IMR-90 (cell line): ENCODE measurements at regions not wholly inside any gene's neighbourhood (a gene's known extent, or its start where the extent isn't known, plus 50 kb on each side); places are given as distances from the start of the nearest gene placed in this dataset.

Source experiments
- ATAC-seq: fragments of 200-7000 bp; cut with Tn5 transposase; 2 replicates; pipeline ENCODE4 v1.9.1; 2020; ENCODE audit warnings: low read depth, mild to moderate bottlenecking, moderate library complexity
- BruUV-seq: library from RNA; stranded (reverse); fragments of 400-500 nt; replicated peaks from 2 replicates; lab custom pipeline; 2021; lab: Mats Ljungman, UMichigan
- CTCF ChIA-PET: fragments of 300-600 bp; formaldehyde crosslinking; extraction: SDS; loops from one replicate; lab custom pipeline; 2021; ENCODE audit warnings: antibody characterized with exemption; lab: Yijun Ruan, JAX
- POLR2A ChIA-PET: fragments of 300-600 bp; sonication (Branson Sonifier 250); formaldehyde crosslinking; loops from one replicate; lab custom pipeline; 2022; ENCODE audit warnings: antibody characterized with exemption; ENCODE audit not compliant: unreplicated experiment; lab: Charles Lee
- DNase-seq: peaks from one replicate; pipeline ENCODE4 v3.0.0; 2013
- H2AFZ ChIP-seq: replicated peaks from 2 replicates; pipeline ENCODE3; 2013; ENCODE audit warnings: low read length, mild to moderate bottlenecking; ENCODE audit not compliant: poor library complexity
- H2AK5ac ChIP-seq: 2 replicates; pipeline ENCODE4 v1.6.1; 2013; ENCODE audit warnings: low read depth, low read length, inconsistent platforms
- H2AK9ac ChIP-seq: replicated peaks from 2 replicates; pipeline ENCODE3; 2013; ENCODE audit warnings: mild to moderate bottlenecking, low read depth, low read length, moderate library complexity; ENCODE audit not compliant: poor library complexity
- H2BK120ac ChIP-seq: 2 replicates; pipeline ENCODE4 v1.6.1; 2013; ENCODE audit warnings: low read depth, low read length, inconsistent platforms
- H2BK15ac ChIP-seq: 3 replicates; pipeline ENCODE4 v1.6.1; 2013; ENCODE audit warnings: low read depth, low read length, inconsistent platforms
- H2BK20ac ChIP-seq: 2 replicates; pipeline ENCODE4 v1.6.1; 2013; ENCODE audit warnings: low read depth, mild to moderate bottlenecking, inconsistent platforms, low read length, moderate library complexity
- H2BK5ac ChIP-seq: 2 replicates; pipeline ENCODE4 v1.6.1; 2013; ENCODE audit warnings: mild to moderate bottlenecking, low read depth, low read length, inconsistent platforms; ENCODE audit not compliant: poor library complexity, severe bottlenecking
- H3K14ac ChIP-seq: replicated peaks from 2 replicates; pipeline ENCODE4 v1.6.1; 2013; ENCODE audit warnings: low read depth, low read length, inconsistent platforms
- H3K18ac ChIP-seq: 2 replicates; pipeline ENCODE4 v1.6.1; 2013; ENCODE audit warnings: low read depth, low read length, control low read depth
- H3K23ac ChIP-seq: 2 replicates; pipeline ENCODE4 v1.6.1; 2013; ENCODE audit warnings: low read depth, low read length, inconsistent platforms
- H3K27ac ChIP-seq: 2 replicates; pipeline ENCODE4 v1.5.1; 2013; ENCODE audit warnings: mild to moderate bottlenecking, control low read depth, low read length; ENCODE audit not compliant: insufficient read depth
- H3K27me3 ChIP-seq: 2 replicates; pipeline ENCODE4 v1.6.1; 2013; ENCODE audit warnings: low read length; ENCODE audit not compliant: control insufficient read depth, insufficient read depth
- H3K36me3 ChIP-seq: 2 replicates; pipeline ENCODE4 v1.6.1; 2013; ENCODE audit warnings: low read length, mixed read lengths; ENCODE audit not compliant: control insufficient read depth, insufficient read depth
- H3K4ac ChIP-seq: 2 replicates; pipeline ENCODE4 v1.6.1; 2013; ENCODE audit warnings: low read depth, low read length, inconsistent platforms
- H3K4me1 ChIP-seq: 2 replicates; pipeline ENCODE4 v1.6.1; 2013; ENCODE audit warnings: low read length, mixed read lengths; ENCODE audit not compliant: control insufficient read depth, insufficient read depth
- H3K4me2 ChIP-seq: 2 replicates; pipeline ENCODE4 v1.6.1; 2013; ENCODE audit warnings: low read depth, mild to moderate bottlenecking, control low read depth, low read length, moderate library complexity
- H3K4me3 ChIP-seq: 2 replicates; pipeline ENCODE4 v1.5.1; 2013; ENCODE audit warnings: low read depth, mild to moderate bottlenecking, control low read depth, low read length, moderate library complexity; ENCODE audit not compliant: insufficient read depth
- H3K56ac ChIP-seq: 2 replicates; pipeline ENCODE4 v1.6.1; 2013; ENCODE audit warnings: low read length, inconsistent platforms; ENCODE audit not compliant: insufficient read depth; ENCODE audit errors: extremely low read depth
- H3K79me1 ChIP-seq, 2 experiments: 2 replicates each; pipeline ENCODE4 v1.6.1; 2013; ENCODE audit warnings: low read length in 2 of 2, inconsistent platforms in 1 of 2, low read depth in 1 of 2
- H3K9ac ChIP-seq: 2 replicates; pipeline ENCODE4 v1.6.1; 2013; ENCODE audit warnings: low read depth, low read length, control low read depth
- H3K9me1 ChIP-seq: 2 replicates; pipeline ENCODE4 v1.6.1; 2013; ENCODE audit warnings: low read length, inconsistent platforms; ENCODE audit not compliant: insufficient read depth
- H3K9me3 ChIP-seq: 2 replicates; pipeline ENCODE4 v1.6.1; 2013; ENCODE audit warnings: low read length; ENCODE audit not compliant: control insufficient read depth, insufficient read depth
- H4K20me1 ChIP-seq: 2 replicates; pipeline ENCODE4 v1.6.1; 2013; ENCODE audit warnings: low read length, inconsistent platforms; ENCODE audit not compliant: insufficient read depth
- H4K5ac ChIP-seq: 2 replicates; pipeline ENCODE4 v1.6.1; 2013; ENCODE audit warnings: mild to moderate bottlenecking, low read depth, low read length, control low read depth
- H4K8ac ChIP-seq, 2 experiments: 2 replicates each; pipeline ENCODE4 v1.6.1; 2013; ENCODE audit warnings: low read depth in 2 of 2, low read length in 2 of 2, control low read depth in 1 of 2, inconsistent platforms in 1 of 2
- H4K91ac ChIP-seq: 2 replicates; pipeline ENCODE4 v1.6.1; 2013; ENCODE audit warnings: low read depth, low read length, inconsistent platforms; ENCODE audit not compliant: insufficient read depth
- BHLHE40 ChIP-seq: fragments of 150-350 bp; IDR thresholded peaks from 2 replicates; pipeline ENCODE4 v1.6.1; 2016; ENCODE audit warnings: mild to moderate bottlenecking, low read depth, low read length
- ELK1 ChIP-seq: fragments of 150-350 bp; IDR thresholded peaks from 2 replicates; pipeline ENCODE4 v1.6.1; 2016; ENCODE audit warnings: low read depth, mild to moderate bottlenecking, low read length, moderate library complexity, borderline replicate concordance
- FOS ChIP-seq: fragments of 150-350 bp; IDR thresholded peaks from 2 replicates; pipeline ENCODE4 v1.6.1; 2016; ENCODE audit warnings: low read depth, low read length
- MAFK ChIP-seq: IDR thresholded peaks from 2 replicates; pipeline ENCODE4 v1.6.1; 2012; ENCODE audit warnings: low read depth, low read length, improper control_type of control experiment
- MAZ ChIP-seq: IDR thresholded peaks from 2 replicates; pipeline ENCODE4 v1.6.1; 2012; ENCODE audit warnings: low read depth, mild to moderate bottlenecking, low read length, improper control_type of control experiment, moderate library complexity, borderline replicate concordance
- NFE2L2 ChIP-seq: fragments of 150-350 bp; IDR thresholded peaks from 2 replicates; pipeline ENCODE4 v1.6.1; 2016; ENCODE audit warnings: low read depth, mild to moderate bottlenecking, low read length
- POLR2A ChIP-seq: IDR thresholded peaks from 2 replicates; pipeline ENCODE4 v1.6.1; 2012; ENCODE audit warnings: mild to moderate bottlenecking, low read depth, low read length
- RCOR1 ChIP-seq: IDR thresholded peaks from 2 replicates; pipeline ENCODE4 v1.6.1; 2012; ENCODE audit warnings: mild to moderate bottlenecking, low read length, improper control_type of control experiment; ENCODE audit not compliant: insufficient replicate concordance
- SMC3 ChIP-seq: fragments of 150-350 bp; IDR thresholded peaks from 2 replicates; pipeline ENCODE4 v1.6.1; 2016; ENCODE audit warnings: low read depth, mild to moderate bottlenecking, antibody characterized with exemption, low read length, moderate library complexity
- WGBS, 2 experiments: methylation state at CpG; one replicate each; pipeline versions ENCODE4 v1.1.5 to v1.1.7; 2013; ENCODE audit warnings: missing lambda C conversion rate in 2 of 2; ENCODE audit not compliant: insufficient read length in 1 of 2; ENCODE audit errors: extremely low coverage in 2 of 2; 5-methylcytosine and 5-hydroxymethylcytosine counted together
- dilution Hi-C: fragments of 300-500 bp; cut with HindIII; formaldehyde crosslinking; loops from one replicate; pipeline ENCODE4 v1.14.3; 2018; ENCODE audit warnings: low sequenced_read_pairs; ENCODE audit not compliant: unreplicated experiment
- in situ Hi-C: fragments of 300-500 bp; cut with MboI; formaldehyde crosslinking; loops from 3 replicates; pipeline ENCODE4 v1.14.3; 2019; ENCODE audit warnings: low sequenced_read_pairs, inconsistent platforms, mixed read lengths
- intact Hi-C: fragments of 100-400 bp; cut with micrococcal nuclease; formaldehyde crosslinking; loops from 2 replicates; pipeline ENCODE4 v1.10.0; 2022
- TF ChIP-seq, protein P1 (sequence below): fragments of 150-350 bp; IDR thresholded peaks from 2 replicates; pipeline ENCODE4 v1.6.1; 2017; ENCODE audit warnings: mild to moderate bottlenecking, antibody characterized with exemption, low read length, low read depth

DNA sequence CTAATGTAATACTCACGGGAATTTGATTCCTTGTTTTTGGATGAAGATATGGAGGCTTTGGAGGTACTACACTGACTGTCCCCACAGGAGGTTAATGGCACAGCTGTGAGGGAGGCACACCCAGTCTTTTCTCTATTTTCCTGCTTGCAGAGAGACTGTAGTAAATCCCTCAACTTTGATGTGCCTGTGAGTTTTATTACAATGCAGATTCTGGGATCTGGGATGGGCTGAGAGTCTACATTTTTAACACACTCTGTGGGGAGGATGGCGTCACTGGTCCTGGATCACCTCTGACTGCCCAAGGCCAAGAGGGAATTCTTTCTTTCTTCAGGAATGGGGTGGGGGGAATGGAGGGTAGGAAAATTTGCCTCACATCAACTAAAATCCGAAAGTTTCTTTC is 80.2 kb upstream of the NTM start:
- Histone ChIP-seq H4K20me1 (no peaks in the 10 kb centered on the region), H3K14ac (no peak overlapping the region), H3K18ac (no peak overlapping the region), H3K9me3 (no peaks in the 10 kb centered on the region), H3K27ac (no peak overlapping the region), H2BK5ac (no peak overlapping the region), H2BK15ac (no peak overlapping the region), H3K79me1 (no peaks in the 10 kb centered on the region), H3K4me2 (no peak overlapping the region), H4K8ac (no peak overlapping the region), H3K9me1 (no peaks in the 10 kb centered on the region), H3K23ac (no peak overlapping the region), H3K4me3 (no peak overlapping the region), H2BK20ac (no peak overlapping the region), H3K9ac (no peak overlapping the region), H2AK5ac (no peak overlapping the region), H4K91ac (no peak overlapping the region), H3K27me3 (no peaks in the 10 kb centered on the region; the same call in 1 of the 2 replicates), H3K56ac (no peak overlapping the region), H2BK120ac (no peak overlapping the region), H3K4me1 (no peaks in the 10 kb centered on the region), H3K4ac (no peak overlapping the region), H2AFZ (no peak overlapping the region), H4K5ac (no peak overlapping the region), H3K36me3 (no peaks in the 10 kb centered on the region), H2AK9ac (no peak overlapping the region)
- WGBS, 2 experiments: no CpG with 5 or more reads among the region's 3 CpGs
- BruUV-seq: no TSS peak
- ATAC-seq (no peak), DNase-seq (no peak)
- TF ChIP-seq POLR2A: no peak
- no peak for TF ChIP-seq MAZ
- TF ChIP-seq FOS: no peak
- TF ChIP-seq SMC3: no peak
- TF ChIP-seq NFE2L2: no peak
- no peak for TF ChIP-seq ELK1
- TF ChIP-seq, protein P1, sequence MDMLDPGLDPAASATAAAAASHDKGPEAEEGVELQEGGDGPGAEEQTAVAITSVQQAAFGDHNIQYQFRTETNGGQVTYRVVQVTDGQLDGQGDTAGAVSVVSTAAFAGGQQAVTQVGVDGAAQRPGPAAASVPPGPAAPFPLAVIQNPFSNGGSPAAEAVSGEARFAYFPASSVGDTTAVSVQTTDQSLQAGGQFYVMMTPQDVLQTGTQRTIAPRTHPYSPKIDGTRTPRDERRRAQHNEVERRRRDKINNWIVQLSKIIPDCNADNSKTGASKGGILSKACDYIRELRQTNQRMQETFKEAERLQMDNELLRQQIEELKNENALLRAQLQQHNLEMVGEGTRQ: no peak
- no peak for TF ChIP-seq MAFK
- no peak for TF ChIP-seq BHLHE40
- TF ChIP-seq RCOR1: no peak
- in situ Hi-C loops: no loop called here
- dilution Hi-C loops: no loop called here
- POLR2A ChIA-PET: no interaction called here
- intact Hi-C loops: no loop called here
- CTCF ChIA-PET: no interaction called here
